SK-N-SH treated with all-trans-retinoic acid at 6 μM for 48 hours (cell line): ENCODE measurements at regions not wholly inside any gene's neighbourhood (a gene's known extent, or its start where the extent isn't known, plus 50 kb on each side); places are given as distances from the start of the nearest gene placed in this dataset.

Experiments
- ARNTL ChIP-seq: fragments of 450-650 bp; formaldehyde crosslinking; IDR thresholded peaks from 2 replicates; pipeline ENCODE4 v1.5.0; 2020; ENCODE audit warnings: low read depth, mild to moderate bottlenecking, moderate library complexity, borderline replicate concordance
- BACH2 ChIP-seq: fragments of 250-450 bp; sonication (Bioruptor Pico); IDR thresholded peaks from 2 replicates; pipeline ENCODE4 v1.9.0; 2021; ENCODE audit warnings: mild to moderate bottlenecking, borderline replicate concordance
- CSDC2 ChIP-seq: fragments of 250-450 bp; sonication (Bioruptor Pico); IDR thresholded peaks from 2 replicates; pipeline ENCODE4 v1.5.0; 2020; ENCODE audit warnings: mild to moderate bottlenecking, moderate library complexity
- CSRNP3 ChIP-seq: fragments of 250-450 bp; sonication (Bioruptor Pico); IDR thresholded peaks from 2 replicates; pipeline ENCODE4 v1.5.1; 2021; ENCODE audit warnings: mild to moderate bottlenecking, moderate library complexity
- ESRRG ChIP-seq: fragments of 250-450 bp; sonication (Bioruptor Pico); IDR thresholded peaks from 2 replicates; pipeline ENCODE4 v1.6.1; 2021; ENCODE audit warnings: mild to moderate bottlenecking
- OSR1 ChIP-seq: fragments of 250-450 bp; sonication (Bioruptor Pico); IDR thresholded peaks from 2 replicates; pipeline ENCODE4 v1.8.0; 2022; ENCODE audit warnings: moderate library complexity, mild to moderate bottlenecking, inconsistent platforms
- PATZ1 ChIP-seq: fragments of 250-450 bp; sonication (Bioruptor Pico); IDR thresholded peaks from 2 replicates; pipeline ENCODE4 v1.8.0; 2020; ENCODE audit warnings: mild to moderate bottlenecking, moderate library complexity, borderline replicate concordance
- RARB ChIP-seq: fragments of 250-450 bp; sonication (Bioruptor Pico); IDR thresholded peaks from 2 replicates; pipeline ENCODE4 v1.8.0; 2021; ENCODE audit warnings: mild to moderate bottlenecking, moderate library complexity
- TCF4 ChIP-seq: fragments of 250-450 bp; sonication (Bioruptor Pico); IDR thresholded peaks from 2 replicates; pipeline ENCODE4 v1.8.0; 2021; ENCODE audit warnings: mild to moderate bottlenecking, moderate library complexity, borderline replicate concordance
- TSHZ2 ChIP-seq: fragments of 250-450 bp; sonication (Bioruptor Pico); IDR thresholded peaks from 2 replicates; pipeline ENCODE4 v1.5.0; 2020; ENCODE audit warnings: mild to moderate bottlenecking, moderate library complexity
- ZFP30 ChIP-seq: fragments of 450-650 bp; formaldehyde crosslinking; IDR thresholded peaks from 2 replicates; pipeline ENCODE4 v1.5.0; 2022; ENCODE audit warnings: mild to moderate bottlenecking, moderate library complexity
- ZNF70 ChIP-seq: fragments of 450-650 bp; formaldehyde crosslinking; IDR thresholded peaks from 2 replicates; pipeline ENCODE4 v1.5.0; 2020; ENCODE audit warnings: mild to moderate bottlenecking, moderate library complexity

GRCh38 chr5:72009280-72009679 lies 98.0 kb upstream of the MAP1B start:
- TF ChIP-seq PATZ1 (CRISPR knock-in tag), result no peak
- no peak for TF ChIP-seq CSRNP3 (CRISPR knock-in tag)
- no peak for TF ChIP-seq RARB (CRISPR knock-in tag)
- TF ChIP-seq TSHZ2, result no peak
- no peak for TF ChIP-seq TCF4 (CRISPR knock-in tag)
- TF ChIP-seq ARNTL (CRISPR knock-in tag), result no peak
- no peak for TF ChIP-seq ZFP30
- TF ChIP-seq ZNF70 (CRISPR knock-in tag), result no peak
- TF ChIP-seq BACH2 (CRISPR knock-in tag), result no peak
- no peak for TF ChIP-seq OSR1 (CRISPR knock-in tag)
- TF ChIP-seq ESRRG (CRISPR knock-in tag), result no peak
- TF ChIP-seq CSDC2, result no peak
